ENCODE measurements at regions not wholly inside any gene's neighbourhood (a gene's known extent, or its start where the extent isn't known, plus 50 kb on each side); places are given as distances from the start of the nearest gene placed in this dataset.
"Not testable (repeated sequence)": the region's sequence is repeated elsewhere in the genome, so short reads cannot be mapped to it uniquely, and the experiment has no call there.

DNA sequence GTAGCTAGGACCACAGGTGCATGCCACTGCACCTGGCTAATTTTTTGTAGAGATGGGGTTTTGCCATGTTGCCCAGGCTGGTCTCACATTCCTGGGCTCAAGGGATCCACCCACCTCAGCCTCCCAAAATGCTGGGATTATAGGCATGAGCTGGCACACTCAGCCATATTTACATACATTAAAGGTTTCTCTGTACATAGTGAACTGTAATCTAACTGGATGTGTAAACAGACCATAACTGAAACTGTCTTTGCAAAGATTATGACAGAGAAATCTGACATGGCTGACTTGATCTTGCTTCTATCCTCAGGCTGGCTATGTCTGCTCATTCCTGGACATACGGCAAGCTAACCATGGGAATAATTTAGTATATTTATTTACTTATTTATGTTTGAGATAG is 139.2 kb upstream of the XPO1 start:
- no peak for DNase-seq (ENCODE audit: low read depth in 2 of 2)

DNA sequence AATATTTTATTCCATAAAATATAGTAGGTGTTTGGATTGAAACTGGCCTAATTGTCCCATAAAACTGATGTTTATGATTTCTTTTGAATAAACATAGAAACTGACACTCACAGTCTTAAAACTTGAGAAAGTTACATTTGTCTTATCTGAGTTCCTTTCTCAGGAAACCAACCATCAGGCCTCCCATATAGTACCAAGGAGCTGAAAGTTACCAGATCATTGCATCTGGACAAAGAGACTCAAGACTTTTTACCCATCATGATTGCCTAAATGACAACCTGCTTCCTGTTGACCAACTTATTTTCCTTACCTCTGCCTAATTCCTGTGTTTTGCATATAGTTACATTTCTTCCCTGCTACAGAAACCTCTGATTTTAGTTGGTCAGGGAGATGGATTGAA is 137.0 kb upstream of the XPO1 start:
- DNase-seq (ENCODE audit: low read depth in 2 of 2): no peak

DNA sequence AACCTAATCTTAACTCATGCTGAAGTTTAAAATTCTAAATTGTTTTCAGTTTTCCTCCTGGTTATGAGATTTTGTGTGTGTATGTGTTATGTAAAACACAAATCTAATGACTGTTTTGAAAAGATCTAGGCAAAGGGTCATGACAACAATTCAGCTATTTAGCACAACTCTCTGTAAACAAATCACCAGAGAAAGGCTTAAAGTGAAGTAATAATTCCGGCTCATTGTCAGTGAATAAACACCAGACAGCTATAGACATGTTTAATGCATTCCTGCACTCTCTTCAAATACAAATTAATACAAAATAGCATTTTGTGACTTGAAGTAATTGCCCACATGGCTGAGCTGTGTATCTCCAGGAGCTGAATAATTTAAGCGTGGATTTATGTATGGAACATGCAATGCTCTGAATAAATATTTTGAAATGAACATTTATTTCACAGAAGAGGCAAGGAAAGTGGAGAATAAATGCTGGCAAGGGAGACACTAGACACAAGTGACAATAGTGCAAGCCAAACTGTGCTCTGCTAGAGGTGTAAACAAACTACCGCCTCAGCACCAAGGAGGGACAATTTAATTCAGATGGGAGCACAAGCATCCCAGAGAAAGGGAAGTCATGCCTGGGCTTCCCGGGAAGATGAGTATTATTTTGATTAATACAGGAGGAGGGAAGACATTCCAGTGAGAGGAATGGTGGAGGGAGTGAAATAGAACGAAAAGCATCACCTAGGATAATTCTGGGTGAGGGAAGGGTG is 133.6 kb upstream of the XPO1 start:
- no peak for DNase-seq (ENCODE audit: low read depth in 2 of 2)

DNA sequence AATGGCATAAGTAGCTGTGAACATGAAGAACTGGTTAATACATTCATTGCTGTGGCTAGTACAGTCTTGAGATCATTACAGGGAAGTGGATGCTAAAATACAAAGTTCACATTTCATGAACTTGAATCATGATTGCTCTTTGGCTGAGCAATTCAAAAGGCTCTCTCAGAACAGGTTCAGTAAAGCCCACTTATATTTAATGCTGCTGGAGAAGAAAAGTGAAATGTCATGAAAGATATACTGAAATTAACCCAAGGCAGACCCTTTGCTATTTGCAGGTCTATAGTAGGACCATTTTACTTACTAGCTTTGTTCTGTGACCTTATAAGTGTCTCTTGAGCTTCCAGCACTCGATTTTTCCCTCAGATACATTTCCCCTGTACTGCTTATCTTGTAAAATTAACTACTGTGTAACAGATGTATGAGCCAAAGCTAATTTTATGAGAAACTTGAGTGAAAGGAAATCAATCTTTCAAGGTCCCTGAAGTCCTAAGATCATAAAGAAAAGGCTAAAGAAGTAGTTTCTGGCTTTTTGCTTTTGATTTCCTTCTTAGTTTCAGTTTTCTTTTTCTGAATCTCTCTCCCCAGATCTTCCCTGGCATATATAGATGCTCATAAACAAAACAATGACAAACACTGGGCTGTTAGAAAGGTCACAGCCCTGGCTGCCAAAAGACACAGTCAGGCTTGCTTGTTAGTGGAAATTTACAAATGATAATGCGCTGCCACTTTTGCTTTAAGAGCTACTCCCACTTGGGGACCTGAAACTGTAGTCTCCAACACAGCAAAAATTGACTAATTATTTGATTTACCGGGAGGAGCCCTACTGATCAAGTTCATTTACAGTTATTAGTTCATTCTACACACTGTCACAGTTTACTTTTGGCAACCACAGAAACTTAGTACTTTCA is 132.7 kb upstream of the XPO1 start:
- DNase-seq (ENCODE audit: low read depth in 2 of 2): no peak

DNA sequence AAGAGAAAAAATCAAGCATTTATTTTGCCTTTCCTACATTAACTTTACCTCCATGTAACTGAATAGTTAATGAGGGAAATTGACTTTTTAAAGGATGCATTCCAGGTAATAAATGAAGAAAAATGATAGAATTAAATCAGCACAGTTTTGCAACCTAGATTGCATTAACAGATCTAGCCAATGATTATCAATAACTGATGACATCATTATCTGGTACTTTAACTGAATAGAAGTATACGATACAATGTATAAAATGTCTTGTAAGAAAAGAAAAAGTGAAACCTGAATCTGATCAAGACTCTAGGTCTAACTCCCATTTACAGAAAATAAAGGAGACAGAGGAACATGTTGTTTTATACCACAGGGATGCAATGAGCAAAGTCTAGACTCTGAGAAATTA is 126.0 kb upstream of the XPO1 start:
- DNase-seq (ENCODE audit: low read depth in 2 of 2): no peak

DNA sequence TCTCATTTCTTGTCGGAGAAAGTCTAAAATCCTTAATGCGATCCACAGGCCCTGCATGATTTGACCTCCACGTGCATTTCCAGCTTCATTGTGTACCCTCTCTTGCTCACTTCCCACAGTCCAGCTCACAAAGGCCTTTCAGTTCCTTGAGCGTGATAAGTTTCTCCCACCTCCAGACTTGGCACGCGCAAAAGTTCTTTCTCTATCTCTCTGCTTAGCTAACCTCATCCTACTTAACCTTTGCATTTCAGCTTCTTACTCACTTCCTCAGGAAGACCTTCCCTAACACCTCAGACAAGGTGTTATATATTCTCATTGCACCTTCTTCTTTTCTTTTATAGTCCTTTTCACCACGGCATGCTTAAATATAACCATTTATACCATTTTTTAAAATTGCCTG is 124.8 kb upstream of the XPO1 start:
- no peak for DNase-seq (ENCODE audit: low read depth in 2 of 2)

DNA sequence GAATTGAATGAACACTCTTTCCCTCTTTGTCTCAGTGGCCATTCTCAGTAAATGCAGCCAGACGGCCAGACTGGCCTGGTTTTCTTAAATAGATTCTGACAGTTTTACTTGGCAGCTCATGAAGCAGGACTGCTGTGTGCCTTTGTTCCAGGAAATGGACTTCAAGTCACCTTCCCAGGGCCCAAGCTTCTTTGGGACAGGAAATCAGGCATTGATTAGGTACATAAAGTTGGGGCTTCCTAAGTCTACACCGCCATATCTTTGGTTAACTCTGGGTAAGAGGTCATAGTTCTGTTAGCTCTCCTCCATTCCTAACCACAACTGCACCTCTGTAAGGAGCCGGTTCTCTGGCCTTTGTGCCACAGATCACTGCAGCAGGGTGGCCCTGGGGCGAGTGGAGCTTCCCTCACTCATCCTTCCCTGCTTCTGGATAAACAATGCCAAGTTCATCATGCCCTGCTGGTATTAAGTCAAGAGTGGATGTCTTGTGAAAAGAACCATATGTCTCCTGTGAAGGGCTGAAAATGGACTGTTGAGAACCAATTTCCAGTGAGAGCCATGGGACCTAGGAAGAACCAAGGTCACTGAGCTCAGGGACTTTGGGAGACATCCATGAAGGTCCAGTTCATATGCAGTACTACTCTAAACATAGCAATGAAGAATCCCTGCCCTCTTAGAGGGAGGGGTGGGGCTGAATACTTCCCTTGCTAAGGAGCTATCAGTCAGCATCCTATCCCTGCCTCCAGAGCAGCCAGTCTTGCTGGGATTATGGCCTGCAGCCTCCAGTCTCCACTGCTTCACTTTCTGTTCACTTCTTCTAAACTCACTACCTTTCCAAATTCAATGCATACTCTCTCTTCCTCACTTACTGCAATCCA is 122.6 kb upstream of the XPO1 start:
- DNase-seq (ENCODE audit: low read depth in 2 of 2): no peak

DNA sequence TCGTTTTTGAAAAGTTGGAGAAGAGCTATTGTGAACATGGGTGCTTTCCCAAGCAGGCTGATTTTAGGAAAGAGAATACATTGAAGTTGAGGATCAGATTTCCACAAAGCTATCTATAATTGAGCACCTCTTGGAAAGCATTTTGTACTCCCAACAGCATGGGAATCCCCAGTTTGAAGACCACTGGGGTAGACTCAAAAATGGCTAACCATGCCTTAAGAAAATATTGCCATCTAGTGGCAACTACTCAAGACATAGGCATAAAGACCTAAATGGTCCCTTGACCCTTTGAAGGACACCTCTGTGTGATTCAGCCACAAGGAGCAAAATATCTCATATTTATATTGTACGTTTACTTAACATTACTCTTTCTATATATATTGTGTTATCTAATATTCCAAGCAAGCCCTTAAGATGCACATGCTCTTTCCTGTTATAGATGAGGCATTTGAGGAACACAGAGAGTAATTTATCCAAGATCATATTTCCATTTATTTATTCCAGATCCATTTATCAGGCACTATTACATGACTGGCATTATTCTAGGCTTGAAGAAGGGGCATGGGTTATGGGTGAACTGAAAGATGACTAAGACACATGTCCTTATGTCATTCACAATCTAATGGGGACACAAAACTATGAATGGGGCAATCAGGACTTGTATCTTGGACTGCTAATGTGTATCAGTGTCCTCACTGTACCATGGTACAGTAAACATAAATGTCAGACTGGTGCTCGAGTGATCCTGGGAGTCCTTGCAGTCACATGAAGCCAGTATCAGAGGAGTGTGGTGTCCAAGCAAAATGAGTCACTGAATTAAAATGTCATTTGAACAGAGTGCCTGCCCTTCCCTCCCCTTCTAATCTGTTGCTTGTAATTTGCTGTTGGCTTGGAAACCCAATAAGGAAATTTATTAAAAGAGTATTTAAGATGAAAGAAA is 121.0 kb upstream of the XPO1 start:
- DNase-seq (ENCODE audit: low read depth in 2 of 2): no peak

DNA sequence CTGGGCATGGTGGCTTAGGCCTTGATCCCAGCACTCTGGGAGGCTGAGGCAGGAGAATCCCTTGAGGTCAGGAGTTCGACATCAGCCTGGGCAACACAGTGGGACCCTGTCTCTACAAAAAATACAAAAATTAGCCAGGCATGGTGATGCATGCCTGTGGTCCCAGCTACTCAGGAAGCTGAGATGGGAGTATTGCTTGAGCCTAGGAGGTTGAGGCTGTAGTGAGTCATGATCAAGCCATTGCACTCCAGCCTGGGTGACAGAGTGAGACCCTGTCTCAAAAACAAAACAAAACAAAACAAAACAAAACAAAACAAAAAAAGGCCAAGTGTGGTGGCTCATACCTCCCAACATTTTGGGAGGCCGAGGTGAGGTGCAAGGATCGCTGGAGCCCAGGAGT is 111.8 kb upstream of the XPO1 start:
- DNase-seq (ENCODE audit: low read depth in 2 of 2): not testable (repeated sequence)

DNA sequence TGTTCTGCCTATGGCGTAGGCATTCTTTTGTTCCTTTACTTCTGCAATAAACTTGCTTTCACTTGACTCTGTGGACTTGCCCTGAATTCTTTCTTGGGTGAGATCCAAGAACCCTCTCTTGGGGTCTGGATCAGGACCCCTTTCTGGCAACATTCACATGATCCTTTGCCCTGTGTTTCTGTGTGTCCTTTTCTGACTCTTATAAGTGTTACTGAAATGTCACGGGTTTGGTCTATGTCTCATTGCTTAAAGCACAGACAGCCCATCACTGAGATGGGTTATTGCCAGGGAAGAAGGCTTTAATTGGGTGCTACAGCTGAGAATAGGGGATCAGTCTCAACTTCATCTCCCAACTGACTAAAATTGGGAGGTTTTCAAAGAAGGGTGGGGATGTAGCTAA is 110.9 kb upstream of the XPO1 start:
- DNase-seq (ENCODE audit: low read depth in 2 of 2): no peak

DNA sequence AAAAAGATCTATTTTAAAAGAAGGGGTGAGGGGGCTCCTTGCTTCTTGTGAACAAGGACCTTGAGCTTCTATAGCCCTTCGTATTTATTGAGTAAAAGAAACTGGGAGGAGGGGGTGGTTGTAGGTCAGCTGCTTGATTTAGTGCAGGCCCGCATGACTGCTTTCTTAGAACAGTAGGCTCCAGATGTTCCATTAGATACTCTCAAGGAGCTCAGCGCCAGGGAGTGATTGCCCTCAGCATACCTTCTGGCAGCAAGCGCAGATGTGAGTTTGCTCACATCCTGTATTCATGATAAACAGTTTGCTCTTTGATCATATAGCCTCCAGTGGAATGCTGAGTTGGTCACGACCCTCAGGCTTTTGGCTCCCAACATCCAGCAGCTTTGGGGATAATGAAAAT is 108.9 kb upstream of the XPO1 start:
- DNase-seq (ENCODE audit: low read depth in 2 of 2): no peak

DNA sequence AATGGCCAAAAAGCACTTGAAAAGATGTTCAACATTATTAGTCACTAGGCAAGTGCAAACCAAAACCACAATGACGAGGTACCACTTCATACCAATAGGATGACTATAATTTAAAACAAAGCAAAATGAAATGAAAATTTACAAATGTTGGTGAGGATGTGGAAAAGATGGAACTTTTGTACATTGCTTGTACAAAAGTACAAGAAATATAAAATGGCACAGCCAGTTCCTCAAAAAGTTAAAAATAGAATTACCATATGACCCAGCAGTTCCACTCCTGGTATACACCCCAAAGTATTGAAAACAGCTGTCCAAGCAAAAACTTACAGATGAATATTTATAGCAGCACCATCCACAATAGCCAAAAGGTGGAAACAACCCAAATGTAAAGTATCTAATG is 107.8 kb upstream of the XPO1 start:
- DNase-seq (ENCODE audit: low read depth in 2 of 2): no peak

DNA sequence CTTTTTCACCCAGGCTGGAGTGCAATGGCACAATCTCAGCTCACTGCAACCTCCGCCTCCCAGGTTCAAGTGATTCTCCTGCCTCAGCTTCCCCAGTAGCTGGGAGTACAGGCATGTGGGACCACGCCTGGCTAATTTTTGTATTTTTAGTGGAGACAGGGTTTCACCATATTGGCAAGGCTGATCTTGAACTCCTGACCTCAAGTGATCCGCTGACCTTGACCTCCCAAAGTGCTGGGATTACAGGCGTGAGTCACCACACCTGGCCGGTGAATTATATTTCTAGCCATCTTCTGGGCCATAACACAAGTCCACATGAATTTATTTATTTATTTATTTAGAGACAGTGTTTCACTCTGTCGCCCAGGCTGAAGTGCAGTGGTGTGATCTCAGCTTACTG is 105.0 kb upstream of the XPO1 start:
- DNase-seq (ENCODE audit: low read depth in 2 of 2): not testable (repeated sequence)

DNA sequence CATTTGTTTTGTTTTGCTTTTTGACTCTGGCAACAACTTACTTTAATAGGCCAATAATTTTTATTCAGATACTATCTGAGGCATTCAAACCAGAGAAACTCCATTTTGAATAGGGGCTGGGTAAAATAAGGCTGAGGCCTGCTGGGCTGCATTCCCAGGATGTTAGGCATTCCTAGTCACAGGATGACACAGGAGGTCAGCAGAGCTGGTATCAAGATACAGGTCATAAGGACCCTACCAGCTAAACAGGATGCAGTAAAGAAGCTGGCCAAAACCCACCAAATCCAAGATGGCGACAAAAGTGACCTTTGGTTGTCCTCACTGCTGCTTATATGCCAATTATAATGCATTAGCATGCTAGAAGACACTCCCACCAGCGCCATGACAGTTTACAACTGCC is 102.2 kb upstream of the XPO1 start:
- no peak for DNase-seq (ENCODE audit: low read depth in 2 of 2)

DNA sequence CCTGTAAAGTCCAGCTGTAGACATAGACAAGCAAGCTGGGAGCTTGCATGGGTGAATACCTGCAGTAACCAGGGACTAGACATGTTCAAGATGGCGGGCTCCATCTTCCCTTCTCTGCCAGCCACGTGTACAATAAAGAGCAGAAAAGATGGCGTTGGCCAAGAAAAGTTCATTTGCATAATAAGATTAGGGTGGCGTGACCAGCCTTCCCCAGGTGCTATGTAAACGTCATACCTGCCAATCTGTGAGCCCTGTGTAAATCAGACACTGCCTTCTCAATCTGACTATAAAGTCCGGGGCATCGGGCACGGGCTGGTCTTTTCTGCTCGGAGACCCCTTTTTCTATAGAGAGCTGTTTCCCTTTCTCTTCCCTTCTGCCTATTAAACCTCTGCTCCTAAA is 101.6 kb upstream of the XPO1 start:
- no peak for DNase-seq (ENCODE audit: low read depth in 2 of 2)

DNA sequence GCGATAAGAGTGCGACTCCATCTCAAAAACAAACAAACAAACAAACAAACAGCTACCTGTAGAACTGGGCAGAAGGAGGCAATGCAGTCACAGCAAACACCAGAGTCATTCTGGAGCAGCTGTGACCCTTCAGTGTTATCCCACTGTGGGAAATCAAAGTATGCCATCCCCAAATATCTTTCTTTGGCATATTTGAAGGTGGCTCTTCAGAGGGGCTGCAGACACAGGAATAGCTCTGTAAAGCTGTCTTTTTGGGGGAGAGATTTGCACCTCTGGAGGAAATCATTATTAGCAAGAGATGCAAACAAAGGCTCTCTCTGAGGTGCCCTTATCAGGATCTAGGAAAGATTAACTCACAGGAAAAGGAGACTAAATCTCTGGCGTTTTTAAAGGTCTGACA is 98.5 kb upstream of the XPO1 start:
- DNase-seq (ENCODE audit: low read depth in 2 of 2): no peak

DNA sequence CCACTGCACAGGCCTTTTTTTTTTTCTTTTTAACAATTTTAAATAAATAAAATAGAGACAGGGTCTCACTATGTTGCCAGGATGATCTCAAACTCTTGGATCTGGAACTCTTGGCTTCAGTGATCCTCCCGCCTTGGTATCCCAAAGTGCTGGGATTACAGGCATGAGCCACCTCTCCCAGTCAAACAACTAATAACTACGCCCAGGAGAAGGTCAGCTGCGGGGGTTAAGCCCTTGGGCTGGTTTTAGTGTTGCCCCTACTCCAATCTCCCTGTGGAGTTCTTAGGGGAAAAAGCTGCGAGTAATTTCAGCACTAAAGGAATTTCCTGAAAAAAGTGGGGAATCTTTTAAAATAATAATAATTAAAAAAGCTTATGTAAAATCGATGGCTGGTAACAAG is 96.4 kb upstream of the XPO1 start:
- DNase-seq (ENCODE audit: low read depth in 2 of 2): no peak

DNA sequence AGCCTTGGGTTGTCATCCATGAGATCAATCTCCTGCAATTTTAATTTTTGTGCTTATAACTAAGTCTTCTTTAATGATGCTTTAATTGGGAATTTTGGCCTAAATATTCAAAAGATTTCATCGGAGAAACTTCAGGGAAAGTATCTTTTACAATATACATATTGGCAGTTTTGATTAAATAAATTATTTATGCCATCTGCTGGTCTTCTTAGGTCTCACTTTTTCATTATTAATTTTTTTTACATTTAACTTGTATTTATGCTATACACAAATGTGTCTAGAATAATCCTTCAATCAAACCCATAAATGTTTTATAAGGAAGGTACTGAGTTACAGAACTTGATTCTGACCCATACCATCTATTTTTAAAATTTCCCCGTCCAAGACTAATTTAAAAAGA is 95.1 kb upstream of the XPO1 start:
- DNase-seq (ENCODE audit: low read depth in 2 of 2): no peak

DNA sequence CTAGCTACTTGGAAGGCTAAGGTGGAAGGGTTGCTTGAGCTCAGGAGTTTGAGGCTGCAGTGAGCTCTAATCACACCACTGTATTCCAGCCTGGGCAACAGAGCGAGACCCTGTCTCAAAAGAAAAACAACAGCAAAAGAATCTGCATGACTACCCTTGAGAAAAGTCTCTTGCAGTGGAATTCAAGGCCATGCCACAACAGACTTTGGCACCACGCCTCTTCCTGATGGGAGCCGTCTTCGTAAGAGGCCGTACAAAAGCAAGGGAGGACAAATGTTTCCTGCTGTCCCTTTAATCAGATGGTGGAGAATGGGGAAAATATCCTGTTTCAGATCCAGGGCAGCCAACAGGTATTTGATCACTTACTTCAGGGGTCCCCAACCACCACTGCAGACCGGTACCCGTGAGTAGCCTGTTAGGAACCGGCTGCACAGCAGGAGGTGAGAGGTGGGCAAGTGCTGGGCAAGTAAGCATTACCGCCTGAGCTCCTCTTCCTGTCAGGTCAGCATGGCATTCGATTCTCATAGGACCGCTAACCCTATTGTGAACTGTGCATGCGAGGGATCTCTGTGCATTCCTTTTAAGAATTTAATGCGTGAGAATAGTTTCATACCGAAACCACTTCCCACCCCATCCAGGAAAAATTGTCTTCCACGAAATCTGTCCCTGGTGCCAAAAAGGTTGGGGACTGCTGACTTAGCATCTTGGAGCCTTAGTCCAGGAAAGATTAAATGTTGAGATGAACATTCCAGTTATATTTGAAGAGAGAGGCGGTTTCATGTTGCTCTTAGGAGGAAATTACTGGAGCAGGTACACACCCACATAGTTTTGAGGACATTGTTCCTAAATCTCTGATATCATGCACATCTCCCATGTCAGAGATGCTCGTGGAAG is 94.4 kb upstream of the XPO1 start:
- no peak for DNase-seq (ENCODE audit: low read depth in 2 of 2)

DNA sequence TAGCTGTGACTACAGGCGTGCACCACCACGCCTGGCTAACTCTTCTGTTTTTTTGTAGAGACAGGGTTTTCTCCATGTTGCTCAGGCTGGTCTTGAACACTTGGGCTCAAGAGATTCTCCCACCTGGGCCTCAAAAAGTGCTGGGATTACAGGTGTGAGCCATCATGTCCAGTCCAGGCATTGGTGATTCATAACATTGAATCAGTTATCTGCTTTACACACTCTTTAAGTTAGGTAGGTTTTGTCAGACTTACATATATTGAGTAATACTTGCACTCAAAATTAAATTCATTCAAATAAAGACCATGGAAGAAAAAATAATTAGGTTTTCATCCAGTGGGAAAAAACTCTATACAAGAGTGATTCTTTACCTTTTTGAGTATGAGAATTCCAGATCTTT is 93.2 kb upstream of the XPO1 start:
- no peak for DNase-seq (ENCODE audit: low read depth in 2 of 2)
